GM18909 (cell line): ENCODE measurements at regions not wholly inside any gene's neighbourhood (a gene's known extent, or its start where the extent isn't known, plus 50 kb on each side); places are given as distances from the start of the nearest gene placed in this dataset.
"Not testable (repeated sequence)": the region's sequence is repeated elsewhere in the genome, so short reads cannot be mapped to it uniquely, and the experiment has no call there.

Experiments used
- ATAC-seq: cut with Tn5 transposase; IDR thresholded peaks from one replicate; pipeline ENCODE4 v1.9.1; 2021; ENCODE audit warnings: mild to moderate bottlenecking; ENCODE audit not compliant: unreplicated experiment, poor library complexity

- no peak for ATAC-seq
Observed at GRCh38 chr10:9944690-9945089, 1073.0 kb upstream of the CELF2 start.

- ATAC-seq = no peak
Observed at GRCh38 chr10:9950070-9950469, 1067.6 kb upstream of the CELF2 start.

GRCh38 chr10:9951481-9952257 lies 1066.0 kb upstream of the CELF2 start:
- ATAC-seq = no peak

GRCh38 chr10:9957351-9957750 lies 1060.3 kb upstream of the CELF2 start:
- no peak for ATAC-seq

- ATAC-seq = not testable (repeated sequence)
Observed at GRCh38 chr10:9957876-9958275, 1059.8 kb upstream of the CELF2 start.

- no peak for ATAC-seq
Observed at GRCh38 chr10:9965341-9965740, 1052.3 kb upstream of the CELF2 start.

GRCh38 chr10:9986786-9987185 lies 1030.9 kb upstream of the CELF2 start:
- no peak for ATAC-seq

GRCh38 chr10:9987197-9987596 lies 1030.5 kb upstream of the CELF2 start:
- ATAC-seq = no peak

GRCh38 chr10:9992661-9993060 lies 1025.0 kb upstream of the CELF2 start:
- no peak for ATAC-seq

GRCh38 chr10:9994131-9994530 lies 1023.5 kb upstream of the CELF2 start:
- no peak for ATAC-seq

GRCh38 chr10:9999627-10000026 lies 1018.0 kb upstream of the CELF2 start:
- no peak for ATAC-seq

GRCh38 chr10:10007957-10008356 lies 1009.7 kb upstream of the CELF2 start:
- no peak for ATAC-seq

- no peak for ATAC-seq
Observed at GRCh38 chr10:10010397-10010796, 1007.3 kb upstream of the CELF2 start.

- ATAC-seq = no peak
Observed at GRCh38 chr10:10014846-10015245, 1002.8 kb upstream of the CELF2 start.

- ATAC-seq = no peak
Observed at GRCh38 chr10:10017716-10018115, 1000.0 kb upstream of the CELF2 start.

GRCh38 chr10:10020945-10021344 lies 996.7 kb upstream of the CELF2 start:
- no peak for ATAC-seq

- ATAC-seq = no peak
Observed at GRCh38 chr10:10032991-10033390, 984.7 kb upstream of the CELF2 start.

GRCh38 chr10:10038348-10038747 lies 979.3 kb upstream of the CELF2 start:
- no peak for ATAC-seq

GRCh38 chr10:10039595-10039994 lies 978.1 kb upstream of the CELF2 start:
- ATAC-seq = no peak

GRCh38 chr10:10043083-10043482 lies 974.6 kb upstream of the CELF2 start:
- ATAC-seq = no peak

- no peak for ATAC-seq
Observed at GRCh38 chr10:10044922-10045764, 972.5 kb upstream of the CELF2 start.

- no peak for ATAC-seq
Observed at GRCh38 chr10:10045765-10046028, 972.0 kb upstream of the CELF2 start.
